ENCODE measurements at regions not wholly inside any gene's neighbourhood (a gene's known extent, or its start where the extent isn't known, plus 50 kb on each side); places are given as distances from the start of the nearest gene placed in this dataset.

DNA sequence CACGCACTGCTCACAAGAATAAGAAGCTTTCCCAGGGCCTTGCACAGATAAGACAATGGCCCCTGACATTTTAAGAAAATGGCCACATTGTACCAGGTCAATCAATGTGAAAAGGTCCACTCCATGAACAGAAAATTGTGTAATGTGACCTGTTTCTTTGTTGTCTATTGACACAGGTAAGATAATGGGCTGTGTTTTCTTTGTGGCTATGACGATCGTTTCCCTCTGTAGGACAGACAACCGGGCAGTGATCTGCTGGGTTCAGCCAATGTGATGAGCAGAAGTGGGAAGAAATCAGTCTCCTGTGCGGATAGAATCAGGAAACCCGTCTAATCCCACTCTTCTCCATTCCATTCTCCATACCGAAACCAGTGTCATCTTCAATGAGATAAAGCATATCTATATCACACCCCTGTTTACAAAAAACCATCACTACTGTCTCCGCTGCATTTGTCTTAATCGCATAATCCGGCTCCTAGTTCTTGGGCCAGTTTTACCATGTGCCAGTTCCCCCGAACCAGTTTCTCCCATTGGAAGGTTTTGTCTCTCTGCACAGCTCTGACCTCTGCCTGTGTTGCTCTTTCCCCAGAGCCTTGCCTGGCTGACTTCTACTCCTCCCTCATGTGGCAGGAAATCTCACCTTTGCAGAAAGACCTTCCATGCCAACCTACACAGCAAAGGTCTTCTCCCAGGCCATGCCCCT lies 66.9 kb upstream of the ATF7IP2 start:
- H3K4me3 Mint-ChIP-seq: no peak overlapping the region
- TF ChIP-seq, protein P1, sequence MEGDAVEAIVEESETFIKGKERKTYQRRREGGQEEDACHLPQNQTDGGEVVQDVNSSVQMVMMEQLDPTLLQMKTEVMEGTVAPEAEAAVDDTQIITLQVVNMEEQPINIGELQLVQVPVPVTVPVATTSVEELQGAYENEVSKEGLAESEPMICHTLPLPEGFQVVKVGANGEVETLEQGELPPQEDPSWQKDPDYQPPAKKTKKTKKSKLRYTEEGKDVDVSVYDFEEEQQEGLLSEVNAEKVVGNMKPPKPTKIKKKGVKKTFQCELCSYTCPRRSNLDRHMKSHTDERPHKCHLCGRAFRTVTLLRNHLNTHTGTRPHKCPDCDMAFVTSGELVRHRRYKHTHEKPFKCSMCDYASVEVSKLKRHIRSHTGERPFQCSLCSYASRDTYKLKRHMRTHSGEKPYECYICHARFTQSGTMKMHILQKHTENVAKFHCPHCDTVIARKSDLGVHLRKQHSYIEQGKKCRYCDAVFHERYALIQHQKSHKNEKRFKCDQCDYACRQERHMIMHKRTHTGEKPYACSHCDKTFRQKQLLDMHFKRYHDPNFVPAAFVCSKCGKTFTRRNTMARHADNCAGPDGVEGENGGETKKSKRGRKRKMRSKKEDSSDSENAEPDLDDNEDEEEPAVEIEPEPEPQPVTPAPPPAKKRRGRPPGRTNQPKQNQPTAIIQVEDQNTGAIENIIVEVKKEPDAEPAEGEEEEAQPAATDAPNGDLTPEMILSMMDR (conservative IDR thresholded peaks at IDR 0.05): no peak
- H3K4me1 Mint-ChIP-seq (ENCODE audit: unreplicated experiment): peaks cover 21% of the 10 kb centered on the region
- no peaks in the 10 kb centered on the region for H3K36me3 Mint-ChIP-seq
- DNase-seq (ENCODE audit: extremely low spot score, unreplicated experiment): no peak
- H3K9me3 Mint-ChIP-seq: no peaks in the 10 kb centered on the region
- no peaks in the 10 kb centered on the region for H3K27me3 Mint-ChIP-seq
- no peak overlapping the region for H3K27ac Mint-ChIP-seq

DNA sequence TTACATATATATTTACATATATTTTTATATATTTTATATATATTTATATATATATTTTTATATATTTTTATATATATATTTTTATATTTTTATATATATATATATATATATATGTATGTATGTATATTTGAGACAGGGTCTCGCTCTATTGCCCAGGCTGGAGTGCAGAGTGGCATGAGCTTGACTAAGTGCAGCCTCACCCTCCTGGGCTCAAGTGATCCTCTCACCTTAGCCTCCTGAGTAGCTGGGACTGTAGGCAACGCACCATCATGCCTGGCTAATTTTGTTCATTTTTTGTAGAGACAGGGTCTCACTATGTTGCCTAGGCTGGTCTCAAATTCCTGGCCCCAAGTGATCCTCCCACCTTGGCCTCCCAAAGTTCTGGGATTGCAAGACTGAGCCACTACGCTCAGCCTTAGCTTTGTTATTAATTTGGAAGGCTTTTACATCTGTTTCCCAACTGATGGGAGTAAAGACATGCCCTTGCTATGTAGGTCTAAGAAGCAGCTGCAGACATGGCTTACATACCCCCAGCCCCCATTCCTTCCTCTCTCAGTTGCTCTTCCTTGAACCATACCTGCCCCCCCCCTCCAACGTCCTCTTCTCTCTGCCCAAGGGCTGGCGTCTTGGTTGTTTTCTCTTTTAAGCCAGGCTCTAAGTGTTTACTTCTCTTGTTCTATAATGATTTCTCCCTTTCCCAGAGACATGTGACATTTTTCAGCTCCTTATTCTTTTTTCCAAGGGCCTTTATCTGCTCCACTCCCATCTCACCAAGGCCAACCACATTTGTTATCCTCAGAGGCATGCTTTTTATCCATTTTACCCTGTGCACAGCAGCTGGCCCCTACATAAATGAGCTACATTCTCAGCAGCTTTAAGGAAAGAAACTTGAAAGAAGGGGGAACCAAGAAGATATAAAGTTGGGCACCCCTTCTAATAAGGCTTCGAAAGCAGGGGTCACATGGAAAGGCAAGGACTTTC lies 64.2 kb upstream of the ATF7IP2 start:
- no peaks in the 10 kb centered on the region for H3K36me3 Mint-ChIP-seq
- no peak overlapping the region for H3K4me3 Mint-ChIP-seq
- no peaks in the 10 kb centered on the region for H3K9me3 Mint-ChIP-seq
- H3K27ac Mint-ChIP-seq: peak overlapping the region; percentile 1
- TF ChIP-seq, protein P1 (conservative IDR thresholded peaks at IDR 0.05): no peak
- no peak for DNase-seq (ENCODE audit: extremely low spot score, unreplicated experiment)
- H3K4me1 Mint-ChIP-seq (ENCODE audit: unreplicated experiment): peaks cover 16% of the 10 kb centered on the region
- H3K27me3 Mint-ChIP-seq: no peaks in the 10 kb centered on the region

DNA sequence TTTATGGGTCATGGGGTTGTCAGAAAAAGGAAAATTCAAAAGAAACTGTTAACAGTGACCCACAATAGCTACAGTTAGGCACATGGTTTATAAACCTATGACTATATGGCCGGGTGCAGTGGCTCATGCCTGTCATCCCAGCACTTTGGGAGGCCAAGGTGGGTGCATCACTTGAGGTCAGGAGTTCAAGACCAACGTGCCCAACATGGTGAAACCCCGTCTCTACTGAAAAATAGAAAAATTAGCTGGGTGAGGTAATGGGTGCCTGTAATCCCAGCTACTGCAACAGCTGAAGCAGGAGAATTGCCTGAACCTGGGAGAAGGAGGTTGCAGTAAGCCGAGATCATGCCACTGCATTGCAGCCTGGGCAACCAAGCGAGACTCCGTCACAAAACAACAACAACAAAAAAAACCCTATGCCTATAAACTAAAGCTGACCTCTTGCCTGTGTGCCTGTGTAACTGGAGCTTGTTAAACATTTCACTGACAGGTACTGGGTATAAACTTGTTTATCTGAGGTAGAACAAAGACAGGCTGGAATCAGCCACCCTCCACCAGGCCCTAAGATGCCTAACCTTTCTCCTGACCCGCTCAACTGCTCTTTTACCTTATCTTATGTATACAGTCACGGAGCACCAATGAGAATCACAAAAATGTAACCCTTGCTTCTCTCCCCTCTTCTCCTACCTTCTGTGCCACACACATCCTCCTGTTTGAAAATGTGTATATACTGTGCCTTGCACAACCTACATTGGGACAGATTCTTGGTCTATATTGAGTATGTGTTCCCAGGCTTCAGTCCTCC lies 62.9 kb upstream of the ATF7IP2 start:
- no peaks in the 10 kb centered on the region for H3K36me3 Mint-ChIP-seq
- H3K4me1 Mint-ChIP-seq (ENCODE audit: unreplicated experiment): peaks cover 16% of the 10 kb centered on the region
- no peak for DNase-seq (ENCODE audit: extremely low spot score, unreplicated experiment)
- H3K9me3 Mint-ChIP-seq: no peaks in the 10 kb centered on the region
- no peaks in the 10 kb centered on the region for H3K27me3 Mint-ChIP-seq
- peak overlapping the region; percentile 59 for H3K27ac Mint-ChIP-seq
- TF ChIP-seq, protein P1 (conservative IDR thresholded peaks at IDR 0.05): no peak
- no peak overlapping the region for H3K4me3 Mint-ChIP-seq

DNA sequence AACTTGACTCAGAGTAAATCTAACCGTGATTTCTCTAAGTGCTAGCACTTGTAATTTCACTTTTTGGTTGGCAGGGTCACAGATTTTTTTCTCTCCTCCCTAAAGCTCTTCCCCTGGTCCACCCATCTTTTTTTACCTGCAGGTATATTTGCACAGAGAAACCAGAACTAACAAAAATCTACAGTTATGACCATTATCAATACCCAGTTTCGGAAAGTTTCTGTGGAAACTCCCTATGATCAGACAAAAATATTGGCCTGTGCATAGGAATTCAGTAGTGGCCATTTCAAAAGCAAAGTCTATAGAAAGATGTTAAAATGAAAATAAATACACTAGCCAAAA lies 62.4 kb upstream of the ATF7IP2 start:
- no peaks in the 10 kb centered on the region for H3K27me3 Mint-ChIP-seq
- TF ChIP-seq, protein P1 (conservative IDR thresholded peaks at IDR 0.05): no peak
- DNase-seq (ENCODE audit: extremely low spot score, unreplicated experiment): no peak
- peaks cover 16% of the 10 kb centered on the region for H3K4me1 Mint-ChIP-seq (ENCODE audit: unreplicated experiment)
- no peaks in the 10 kb centered on the region for H3K9me3 Mint-ChIP-seq
- H3K36me3 Mint-ChIP-seq: no peaks in the 10 kb centered on the region
- peak overlapping the region; percentile 59 for H3K27ac Mint-ChIP-seq
- no peak overlapping the region for H3K4me3 Mint-ChIP-seq

DNA sequence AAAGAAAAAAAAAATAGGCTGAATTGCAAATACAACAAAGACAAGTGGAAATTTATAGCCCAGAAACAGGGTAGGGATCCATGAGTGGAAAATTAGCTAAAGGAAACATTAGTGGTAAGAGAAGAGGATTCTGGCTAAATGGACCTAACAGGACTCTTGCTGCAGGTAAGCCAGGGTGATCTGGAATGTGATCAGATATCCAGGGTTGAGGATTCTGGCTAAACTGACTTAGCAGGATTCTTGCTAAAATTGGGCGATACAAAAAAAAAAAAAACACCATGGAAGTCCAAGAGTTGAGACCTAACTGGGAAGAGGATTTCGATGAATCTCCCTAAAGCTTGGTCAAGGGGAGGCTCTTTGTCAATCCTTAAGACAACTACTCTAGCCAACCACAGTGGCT lies 61.7 kb upstream of the ATF7IP2 start:
- H3K36me3 Mint-ChIP-seq: no peaks in the 10 kb centered on the region
- no peaks in the 10 kb centered on the region for H3K27me3 Mint-ChIP-seq
- TF ChIP-seq, protein P1 (conservative IDR thresholded peaks at IDR 0.05): no peak
- H3K4me3 Mint-ChIP-seq: no peak overlapping the region
- H3K27ac Mint-ChIP-seq: no peak overlapping the region
- H3K9me3 Mint-ChIP-seq: no peaks in the 10 kb centered on the region
- no peak for DNase-seq (ENCODE audit: extremely low spot score, unreplicated experiment)
- peaks cover 12% of the 10 kb centered on the region for H3K4me1 Mint-ChIP-seq (ENCODE audit: unreplicated experiment)
